Bone marrow (tissue), 2 donors: ENCODE measurements at regions not wholly inside any gene's neighbourhood (a gene's known extent, or its start where the extent isn't known, plus 50 kb on each side); places are given as distances from the start of the nearest gene placed in this dataset.
A peak's percentile ranks its signal among the peaks of the same experiment; 100 is the strongest.
"Not testable (repeated sequence)": the region's sequence is repeated elsewhere in the genome, so short reads cannot be mapped to it uniquely, and the experiment has no call there.

Source experiments
- DNase-seq, 2 donors: peaks; one replicate each; lab custom pipeline; 2025; lab: John Stamatoyannopoulos, UW

DNA sequence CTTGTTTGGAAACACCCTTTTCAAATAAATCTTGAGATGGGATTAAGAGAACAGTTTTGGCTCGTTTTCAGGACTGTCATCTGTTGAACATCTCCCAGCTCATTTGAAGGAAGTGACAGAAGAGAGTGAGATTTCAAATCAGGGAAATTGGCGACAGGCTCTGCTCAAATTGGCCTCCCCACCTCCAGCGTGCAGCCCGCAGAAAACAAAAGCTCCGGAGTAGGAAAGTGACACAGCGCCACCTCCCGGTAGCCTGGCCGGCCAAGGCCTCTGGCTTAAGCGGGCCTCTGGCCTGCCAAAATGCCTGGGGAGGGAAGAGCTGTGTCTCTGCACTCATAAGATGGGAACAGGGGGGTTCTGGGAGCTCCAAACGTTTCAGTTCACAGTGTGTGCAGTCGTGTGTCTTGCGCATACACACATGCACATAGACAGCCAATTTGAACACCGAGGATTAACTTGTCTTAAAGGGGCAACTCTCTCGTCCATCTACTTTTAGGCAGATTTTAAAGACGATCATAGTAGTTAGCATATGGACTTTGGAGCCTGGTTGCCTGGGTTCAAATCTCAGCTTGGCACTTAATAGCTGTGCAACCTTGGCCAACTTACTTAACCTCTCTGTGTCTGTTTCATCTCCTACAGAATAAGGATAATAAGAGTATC, 132.7 kb upstream of the RCN1 start:
- peak; percentile 8 to 15 for DNase-seq

DNA sequence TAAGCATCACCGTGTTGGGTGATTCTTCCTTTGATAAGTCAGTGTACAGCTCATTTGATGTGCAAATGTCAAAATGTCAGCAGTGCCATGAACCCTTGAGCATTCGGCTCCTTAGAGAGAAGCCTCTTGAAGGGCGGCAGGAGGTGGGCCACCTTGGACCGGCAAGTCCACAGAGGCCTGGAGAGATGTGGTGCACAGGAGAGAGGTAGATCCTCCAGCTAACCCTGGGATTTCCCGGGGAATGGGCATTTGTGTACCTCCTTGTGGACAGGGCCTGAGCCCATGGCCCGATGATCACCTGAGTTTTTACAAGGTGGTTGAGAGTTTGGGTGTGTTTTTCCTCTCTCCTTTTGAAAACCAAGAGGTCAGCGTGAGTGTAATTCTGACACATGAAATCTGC, 133.2 kb upstream of the RCN1 start:
- DNase-seq = no peak

DNA sequence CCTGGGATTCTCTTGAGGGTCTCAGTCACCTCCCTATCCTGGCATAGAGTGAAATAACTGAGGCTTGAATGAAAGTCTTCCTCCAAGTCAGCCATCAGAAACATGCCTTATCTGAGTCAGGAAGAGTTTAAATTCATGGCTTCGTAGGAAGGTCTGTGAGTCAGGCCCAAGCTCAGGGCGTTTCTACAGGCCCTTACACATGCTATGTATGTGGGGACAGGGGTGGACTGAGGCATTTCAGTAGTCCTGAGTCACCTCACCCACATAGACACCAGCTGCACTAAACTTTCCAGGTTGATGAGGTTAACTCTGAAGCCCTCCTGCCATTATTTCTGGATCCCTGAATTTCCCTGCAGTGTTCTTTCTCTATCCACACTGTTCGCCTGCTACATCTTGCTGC, 134.6 kb upstream of the RCN1 start:
- no peak for DNase-seq

DNA sequence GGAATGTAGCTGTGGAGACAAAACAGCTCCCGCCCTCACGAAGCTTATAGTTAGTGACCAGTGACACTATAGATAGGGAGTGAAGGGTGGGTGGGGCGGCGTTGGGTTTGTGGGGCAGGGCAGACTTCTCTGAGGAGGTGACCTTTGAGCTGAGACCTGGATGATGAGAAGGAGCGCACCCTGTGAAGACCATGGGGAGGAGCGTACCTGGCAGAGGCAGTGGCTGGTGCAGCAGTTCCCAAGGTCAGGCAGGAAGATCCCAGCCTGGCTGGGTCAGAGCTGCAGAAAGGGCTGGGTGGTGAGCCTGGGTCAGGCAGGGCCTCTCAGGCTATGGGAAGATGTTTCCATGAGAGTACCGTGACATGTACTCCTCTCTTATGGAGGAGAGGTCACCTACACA, 135.0 kb upstream of the RCN1 start:
- no peak for DNase-seq

- no peak for DNase-seq
Measured at GRCh38 chr11:31953803-31954327, 137.0 kb upstream of the RCN1 start.

DNA sequence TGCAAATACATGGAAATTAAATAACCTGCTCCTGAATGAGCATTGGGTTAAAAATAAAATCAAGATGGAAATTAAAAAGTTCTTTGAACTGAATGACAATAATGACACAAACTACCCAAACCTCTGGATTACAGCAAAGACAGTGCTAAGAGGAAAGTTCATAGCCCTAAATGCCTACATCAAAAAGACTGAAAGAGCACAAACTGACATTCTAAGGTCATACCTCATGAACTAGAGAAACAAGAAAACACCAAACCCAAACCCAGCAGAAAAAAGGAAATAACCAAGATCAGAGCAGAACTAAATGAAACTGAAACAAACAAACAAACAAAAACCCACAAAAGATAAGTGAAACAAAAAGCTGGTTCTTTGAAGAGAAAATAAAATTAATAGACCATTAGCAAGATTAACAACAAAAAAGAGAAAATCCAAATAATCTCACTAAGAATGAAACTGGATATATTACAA, 138.6 kb upstream of the PAX6 start:
- DNase-seq = not testable (repeated sequence)

GRCh38 chr11:31947051-31947450, 135.9 kb upstream of the PAX6 start:
- DNase-seq = no peak

- DNase-seq = no peak
Measured at GRCh38 chr11:31943056-31943780, 132.1 kb upstream of the PAX6 start.

DNA sequence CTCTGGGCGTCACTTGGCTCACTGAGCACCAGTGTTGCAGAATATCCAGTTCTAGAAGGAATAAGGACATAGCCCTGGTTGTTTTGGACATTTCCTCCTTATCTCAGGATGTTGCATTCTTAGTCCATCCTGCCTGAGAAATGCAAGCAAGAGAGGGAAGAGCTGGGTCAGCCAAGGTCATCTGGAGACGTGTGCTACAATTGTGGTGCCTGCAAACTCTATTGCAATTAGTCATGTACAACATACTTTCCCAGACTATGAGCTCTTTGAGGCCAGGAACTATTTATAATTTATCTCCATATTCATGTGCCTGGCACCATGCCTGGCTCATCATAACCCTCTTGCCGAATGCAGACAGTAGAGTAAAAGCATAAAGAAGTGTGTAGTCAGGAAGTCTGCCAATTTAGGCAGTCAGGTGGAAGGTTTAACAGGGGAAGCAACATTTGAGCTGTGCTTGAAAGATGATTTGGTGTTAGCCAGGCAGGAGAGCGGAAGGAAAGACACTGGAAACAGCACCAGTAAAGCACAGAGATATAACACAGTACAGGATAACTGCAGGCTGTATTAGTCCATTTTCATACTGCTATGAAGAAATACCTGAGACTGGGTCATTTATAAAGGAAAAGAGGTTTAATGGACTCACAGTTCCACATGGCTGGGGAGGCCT, 129.4 kb upstream of the PAX6 start:
- no peak for DNase-seq

DNA sequence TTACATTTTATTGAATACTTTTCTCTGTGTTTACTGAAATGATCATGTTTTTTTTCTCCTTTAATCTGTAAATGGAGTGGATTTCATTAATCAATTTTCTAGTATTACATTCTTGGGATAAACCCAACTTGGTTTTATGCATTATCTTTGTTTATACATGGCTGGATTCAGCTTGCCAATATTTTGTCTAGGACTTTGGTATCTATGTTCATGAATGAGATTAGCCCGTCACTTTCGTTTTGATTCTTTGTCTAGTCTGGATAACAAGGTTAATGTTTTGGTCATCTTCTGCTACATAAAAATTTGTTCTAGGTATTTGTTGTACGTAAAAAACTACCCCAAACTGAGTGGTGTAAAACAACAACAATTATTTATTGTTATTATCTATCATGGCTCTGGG, 127.9 kb upstream of the PAX6 start:
- DNase-seq = no peak

- DNase-seq = no peak
Measured at GRCh38 chr11:31936312-31936711, 125.2 kb upstream of the PAX6 start.

DNA sequence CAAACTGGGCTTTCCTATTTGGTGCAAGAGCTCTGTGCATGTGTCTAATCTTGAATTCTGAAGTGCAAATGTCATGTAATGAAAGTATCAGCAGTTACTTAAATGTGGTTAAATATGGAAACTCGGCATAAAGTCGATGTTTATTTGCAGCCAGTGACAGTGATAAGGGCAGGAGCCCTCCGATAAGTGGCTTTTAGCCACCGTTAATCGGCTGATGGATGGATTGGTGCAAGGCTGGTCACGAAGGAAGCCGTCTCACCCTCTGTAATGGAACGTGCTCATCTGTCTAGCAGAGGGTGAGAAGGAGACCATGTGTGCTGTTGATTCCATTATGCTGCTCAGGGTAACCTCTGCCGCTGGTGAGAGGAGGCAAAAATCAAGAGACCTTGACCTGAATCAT, 121.8 kb upstream of the PAX6 start:
- no peak for DNase-seq

DNA sequence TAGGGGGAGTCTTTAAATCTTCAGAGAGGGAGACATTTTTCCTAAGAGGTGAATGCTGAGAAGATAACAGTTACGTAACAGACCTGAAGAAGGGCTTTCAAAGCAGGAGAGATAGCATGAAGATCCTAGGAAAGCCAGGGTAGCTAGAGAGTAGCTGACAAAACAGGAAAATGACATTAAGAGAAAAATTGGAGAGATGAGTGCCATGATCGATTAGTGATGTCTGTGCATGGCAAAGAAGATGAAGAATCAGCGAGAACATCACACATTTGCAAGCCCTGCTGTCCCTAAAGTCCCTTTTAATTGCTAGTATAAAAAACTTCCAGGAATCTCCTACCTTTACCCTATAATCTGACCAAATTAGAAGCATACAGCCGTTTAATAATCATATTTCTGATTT, 116.9 kb upstream of the PAX6 start:
- DNase-seq = no peak

DNA sequence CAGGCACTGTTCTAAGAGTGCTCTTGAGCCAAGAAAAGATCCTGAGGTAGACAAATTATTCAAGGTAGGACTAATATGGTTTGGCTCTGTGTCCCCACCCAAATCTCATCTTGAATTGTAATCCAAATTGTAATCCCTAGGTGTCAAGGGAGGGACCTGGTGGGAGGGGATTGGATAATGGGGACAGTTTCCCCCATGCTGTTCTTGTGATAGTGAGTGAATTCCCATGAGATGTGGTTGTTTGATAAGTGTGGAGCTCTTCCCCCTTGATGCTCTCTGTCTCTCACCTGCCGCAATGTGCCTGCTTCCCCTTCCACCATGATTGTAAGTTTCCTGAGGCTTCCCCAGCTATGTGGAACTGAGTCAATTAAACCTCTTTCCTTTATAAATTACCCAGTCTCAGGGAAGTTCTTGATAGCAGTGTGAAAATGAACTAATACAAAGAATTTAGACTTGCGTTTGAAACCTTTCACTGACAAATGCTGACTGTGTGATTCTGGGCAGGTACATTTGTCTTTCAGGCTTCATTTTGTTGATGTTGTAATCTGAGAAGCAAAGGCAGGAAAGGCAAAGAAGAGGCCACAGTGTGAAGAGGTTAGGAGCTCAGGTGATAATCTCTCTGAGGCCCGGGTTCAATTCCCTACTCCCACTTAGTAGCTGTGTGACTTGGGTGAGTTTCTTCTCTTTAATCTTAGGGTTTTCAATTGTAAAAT, 115.8 kb upstream of the PAX6 start:
- DNase-seq = no peak

DNA sequence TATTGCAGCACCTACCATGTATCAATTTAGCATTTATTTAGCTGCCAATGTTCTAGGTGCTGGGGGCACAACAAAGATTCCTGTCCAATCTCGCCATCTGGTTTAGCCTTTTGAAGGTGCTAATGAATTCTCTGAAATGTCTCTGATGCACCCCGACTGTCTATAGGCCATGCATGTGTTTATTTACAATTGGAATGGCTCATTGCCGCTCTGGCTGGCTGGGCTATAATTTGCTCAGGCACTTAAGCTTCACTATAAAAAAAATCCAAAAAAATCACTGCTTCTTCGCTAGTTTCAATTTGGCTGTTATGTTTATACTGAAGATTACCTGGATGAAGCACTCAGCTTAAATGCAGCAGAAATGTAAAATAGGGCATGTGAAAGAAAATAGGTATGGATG, 115.0 kb upstream of the PAX6 start:
- DNase-seq = no peak

DNA sequence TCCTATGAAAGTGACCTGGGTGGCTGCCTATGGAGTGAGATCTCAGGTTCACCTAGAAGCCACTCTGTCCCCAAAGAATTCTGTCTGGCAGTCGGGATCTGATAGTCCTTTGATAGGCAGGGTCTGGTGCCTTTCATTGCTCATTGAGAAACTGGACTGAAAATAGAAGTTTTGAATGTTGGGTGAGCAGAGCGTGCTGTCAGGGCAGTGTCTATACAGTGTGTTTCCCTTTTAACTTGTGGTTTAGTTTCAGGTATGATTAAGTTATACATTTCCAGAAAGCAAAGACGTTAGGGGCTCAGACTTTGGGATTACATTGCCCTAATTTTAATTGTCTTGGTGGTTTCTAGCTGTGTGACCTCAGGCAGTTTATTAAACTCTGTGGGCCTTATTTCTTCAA, 111.3 kb upstream of the PAX6 start:
- DNase-seq = no peak

- DNase-seq = no peak
Measured at GRCh38 chr11:31921081-31921480, 110.0 kb upstream of the PAX6 start.

- DNase-seq = no peak
Measured at GRCh38 chr11:31919175-31919574, 108.1 kb upstream of the PAX6 start.

GRCh38 chr11:31915867-31916266, 104.7 kb upstream of the PAX6 start:
- DNase-seq = no peak

DNA sequence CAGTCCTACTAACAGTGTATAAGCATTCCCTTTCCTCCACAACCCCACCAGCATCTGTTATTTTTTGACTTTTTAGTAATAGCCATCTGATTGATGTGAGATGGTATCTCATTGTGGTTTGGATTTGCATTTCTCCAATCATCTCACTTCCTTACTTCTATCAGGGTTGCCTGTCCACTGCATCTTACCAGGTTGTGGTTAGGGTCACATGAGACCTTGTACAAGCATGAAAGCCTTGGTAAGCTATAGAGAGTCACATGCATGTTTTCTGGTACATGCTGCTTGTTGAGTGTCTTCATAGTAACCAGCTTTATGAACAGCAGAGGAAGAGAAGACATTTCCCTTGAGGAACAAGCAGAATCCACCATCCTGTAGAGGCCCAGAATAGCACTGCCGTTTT, 102.9 kb upstream of the PAX6 start:
- no peak for DNase-seq

DNA sequence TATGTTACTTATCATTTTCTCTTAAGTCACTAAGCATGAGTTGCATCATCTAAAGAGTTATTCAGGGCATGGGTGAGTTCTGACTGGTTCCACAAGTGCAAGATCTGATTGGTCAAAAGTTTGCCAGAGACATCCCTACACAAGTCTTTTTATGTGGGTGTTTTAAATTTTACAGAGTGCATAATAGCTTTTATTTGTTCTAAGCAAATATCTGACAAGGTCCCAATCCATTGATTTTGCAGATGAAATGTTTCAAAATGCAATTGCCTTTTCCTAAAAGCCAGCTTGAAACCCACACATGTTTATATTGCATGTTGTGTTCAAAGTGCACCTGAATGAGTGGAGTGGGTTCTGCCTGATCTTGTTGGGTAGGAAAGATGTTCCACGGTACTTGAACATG, 101.7 kb upstream of the PAX6 start:
- DNase-seq = no peak

DNA sequence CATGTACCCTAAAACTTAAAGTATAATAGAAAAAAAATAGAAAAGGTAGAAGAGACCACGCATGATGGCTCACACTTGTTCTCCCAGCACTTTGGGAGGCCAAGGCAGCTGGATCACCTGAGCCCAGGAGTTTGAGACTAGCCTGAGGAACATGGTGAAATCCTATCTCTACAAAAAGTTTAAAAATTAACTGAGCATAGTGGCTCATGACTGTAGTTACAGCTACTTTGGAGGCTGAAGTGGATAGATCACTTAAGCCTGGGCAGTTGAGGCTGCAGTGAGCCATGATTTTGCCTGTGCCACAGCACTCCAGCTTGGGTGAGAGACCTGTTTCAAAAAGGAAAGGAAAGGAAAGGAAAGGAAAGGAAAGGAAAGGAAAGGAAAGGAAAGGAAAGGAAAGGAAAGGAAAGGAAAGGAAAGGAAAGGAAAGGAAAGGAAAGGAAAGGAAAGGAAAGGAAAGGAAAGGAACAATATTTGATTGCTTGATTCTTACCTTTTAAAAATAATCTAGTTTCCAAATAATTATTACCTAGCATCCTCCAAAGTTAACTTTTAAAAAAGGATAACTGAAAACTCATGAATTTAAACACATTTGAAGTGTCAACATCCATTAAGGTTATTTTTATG, 99.9 kb upstream of the PAX6 start:
- no peak for DNase-seq
